ENCODE measurements at regions not wholly inside any gene's neighbourhood (a gene's known extent, or its start where the extent isn't known, plus 50 kb on each side); places are given as distances from the start of the nearest gene placed in this dataset.

- Mint-ChIP-seq H3K36me3 (ENCODE audit: insufficient read depth, unreplicated experiment) (no peaks in the 10 kb centered on the region), H3K4me1 (ENCODE audit: low read depth, unreplicated experiment) (no peaks in the 10 kb centered on the region), H3K27me3 (ENCODE audit: unreplicated experiment) (no peaks in the 10 kb centered on the region), H3K27ac (ENCODE audit: unreplicated experiment) (no peak overlapping the region), H3K9me3 (ENCODE audit: low read depth, unreplicated experiment) (no peaks in the 10 kb centered on the region), H3K4me3 (ENCODE audit: low read depth, unreplicated experiment) (no peak overlapping the region)
- CTCF ChIA-PET = no interaction called here
- intact Hi-C loops (cut with micrococcal nuclease; ENCODE audit: unreplicated experiment) = no loop called here
- no peak for DNase-seq
- no TSS peak for BruUV-seq (replicated peaks)
- TF ChIP-seq, protein P1, sequence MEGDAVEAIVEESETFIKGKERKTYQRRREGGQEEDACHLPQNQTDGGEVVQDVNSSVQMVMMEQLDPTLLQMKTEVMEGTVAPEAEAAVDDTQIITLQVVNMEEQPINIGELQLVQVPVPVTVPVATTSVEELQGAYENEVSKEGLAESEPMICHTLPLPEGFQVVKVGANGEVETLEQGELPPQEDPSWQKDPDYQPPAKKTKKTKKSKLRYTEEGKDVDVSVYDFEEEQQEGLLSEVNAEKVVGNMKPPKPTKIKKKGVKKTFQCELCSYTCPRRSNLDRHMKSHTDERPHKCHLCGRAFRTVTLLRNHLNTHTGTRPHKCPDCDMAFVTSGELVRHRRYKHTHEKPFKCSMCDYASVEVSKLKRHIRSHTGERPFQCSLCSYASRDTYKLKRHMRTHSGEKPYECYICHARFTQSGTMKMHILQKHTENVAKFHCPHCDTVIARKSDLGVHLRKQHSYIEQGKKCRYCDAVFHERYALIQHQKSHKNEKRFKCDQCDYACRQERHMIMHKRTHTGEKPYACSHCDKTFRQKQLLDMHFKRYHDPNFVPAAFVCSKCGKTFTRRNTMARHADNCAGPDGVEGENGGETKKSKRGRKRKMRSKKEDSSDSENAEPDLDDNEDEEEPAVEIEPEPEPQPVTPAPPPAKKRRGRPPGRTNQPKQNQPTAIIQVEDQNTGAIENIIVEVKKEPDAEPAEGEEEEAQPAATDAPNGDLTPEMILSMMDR (IDR thresholded peaks at IDR 0.05; ENCODE audit: unreplicated experiment) = no peak
Observed at GRCh38 chr17:71378036-71378435, 742.8 kb upstream of the SOX9 start.

DNA sequence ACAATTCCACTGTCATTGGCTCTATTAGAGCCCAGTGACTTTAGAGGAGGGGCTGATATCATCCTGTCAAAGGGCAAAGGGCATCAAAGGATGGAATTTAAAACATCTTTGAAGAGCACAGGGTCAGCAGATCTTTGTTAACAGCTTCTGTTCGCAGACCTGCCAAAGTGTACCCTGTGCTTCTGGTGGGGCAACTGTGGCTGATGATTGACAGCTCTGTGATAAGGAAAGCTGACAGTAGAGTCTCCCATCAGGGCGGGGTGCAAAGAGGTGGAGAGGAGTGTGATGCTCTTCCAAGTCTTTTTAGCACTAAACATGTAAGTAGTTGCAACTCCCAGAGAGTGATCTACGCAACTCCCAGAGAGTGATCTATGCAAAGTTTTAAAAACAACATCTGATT is 742.1 kb upstream of the SOX9 start:
- Mint-ChIP-seq H3K36me3 (ENCODE audit: insufficient read depth, unreplicated experiment) (no peaks in the 10 kb centered on the region), H3K4me3 (ENCODE audit: low read depth, unreplicated experiment) (no peak overlapping the region), H3K9me3 (ENCODE audit: low read depth, unreplicated experiment) (no peaks in the 10 kb centered on the region), H3K4me1 (ENCODE audit: low read depth, unreplicated experiment) (no peaks in the 10 kb centered on the region), H3K27me3 (ENCODE audit: unreplicated experiment) (no peaks in the 10 kb centered on the region), H3K27ac (ENCODE audit: unreplicated experiment) (no peak overlapping the region)
- intact Hi-C loops (cut with micrococcal nuclease; ENCODE audit: unreplicated experiment) = no loop called here
- CTCF ChIA-PET = no interaction called here
- TF ChIP-seq, protein P1 (IDR thresholded peaks at IDR 0.05; ENCODE audit: unreplicated experiment) = no peak
- no peak for DNase-seq
- BruUV-seq (replicated peaks) = no TSS peak

DNA sequence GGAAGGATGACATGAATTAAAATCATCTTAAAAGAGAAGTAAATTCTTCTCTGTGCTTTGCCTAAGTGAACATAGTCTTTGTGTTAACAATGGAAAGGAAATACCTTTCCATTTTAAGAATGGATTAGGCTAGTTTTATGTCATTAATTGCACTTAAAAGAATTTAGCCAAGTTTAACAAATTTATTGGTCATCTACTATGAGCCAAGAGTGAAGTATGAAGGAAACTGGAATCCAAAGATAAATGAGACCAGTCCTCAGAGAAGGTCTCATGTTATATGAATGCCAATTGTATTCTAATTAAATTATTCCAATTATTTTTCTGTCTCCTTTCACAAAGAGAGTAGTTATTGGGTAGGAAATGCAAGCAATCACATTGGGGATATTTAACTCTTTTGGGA is 741.3 kb upstream of the SOX9 start:
- intact Hi-C loops (cut with micrococcal nuclease; ENCODE audit: unreplicated experiment) = no loop called here
- no TSS peak for BruUV-seq (replicated peaks)
- Mint-ChIP-seq H3K4me3 (ENCODE audit: low read depth, unreplicated experiment) (no peak overlapping the region), H3K36me3 (ENCODE audit: insufficient read depth, unreplicated experiment) (no peaks in the 10 kb centered on the region), H3K27ac (ENCODE audit: unreplicated experiment) (no peak overlapping the region), H3K27me3 (ENCODE audit: unreplicated experiment) (no peaks in the 10 kb centered on the region), H3K9me3 (ENCODE audit: low read depth, unreplicated experiment) (no peaks in the 10 kb centered on the region), H3K4me1 (ENCODE audit: low read depth, unreplicated experiment) (no peaks in the 10 kb centered on the region)
- no peak for DNase-seq
- TF ChIP-seq, protein P1 (IDR thresholded peaks at IDR 0.05; ENCODE audit: unreplicated experiment) = no peak
- CTCF ChIA-PET = no interaction called here

GRCh38 chr17:71380535-71380934 is 740.3 kb upstream of the SOX9 start:
- no peak overlapping the region for H3K4me3 Mint-ChIP-seq (ENCODE audit: low read depth, unreplicated experiment)
- no peaks in the 10 kb centered on the region for H3K36me3 Mint-ChIP-seq (ENCODE audit: insufficient read depth, unreplicated experiment)
- H3K27ac Mint-ChIP-seq (ENCODE audit: unreplicated experiment) = no peak overlapping the region
- CTCF ChIA-PET = interaction anchor here (0.7 kb wide), 1 partner anchor 1089 kb away, joined by 3 read pairs; no protein-coding TSS in a partner anchor
- TF ChIP-seq, protein P1 (IDR thresholded peaks at IDR 0.05; ENCODE audit: unreplicated experiment) = no peak
- no peaks in the 10 kb centered on the region for H3K9me3 Mint-ChIP-seq (ENCODE audit: low read depth, unreplicated experiment)
- DNase-seq = no peak
- no TSS peak for BruUV-seq (replicated peaks)
- no peaks in the 10 kb centered on the region for H3K27me3 Mint-ChIP-seq (ENCODE audit: unreplicated experiment)
- H3K4me1 Mint-ChIP-seq (ENCODE audit: low read depth, unreplicated experiment) = no peaks in the 10 kb centered on the region
- intact Hi-C loops (cut with micrococcal nuclease; ENCODE audit: unreplicated experiment) = no loop called here
